Ovary (tissue), 3 donors: ENCODE measurements at regions not wholly inside any gene's neighbourhood (a gene's known extent, or its start where the extent isn't known, plus 50 kb on each side); places are given as distances from the start of the nearest gene placed in this dataset.

Source experiments
- POLR2A ChIP-seq: fragments of 450-650 bp; IDR thresholded peaks from one replicate; pipeline ENCODE4 v1.6.1; 2017; ENCODE audit warnings: antibody characterized with exemption, mild to moderate bottlenecking, moderate library complexity
- TF ChIP-seq, protein P1 (sequence below), 3 donors: fragments of 450-650 bp in 2 of 3; fragments of 200-600 bp in 1 of 3; IDR thresholded peaks; one replicate each; pipeline versions ENCODE4 v1.5.1 to v1.8.0; 2016 to 2022; ENCODE audit warnings: antibody characterized with exemption in 3 of 3, mild to moderate bottlenecking in 1 of 3
- donor health status: DM: no; HTN: no; CAD: no.

DNA sequence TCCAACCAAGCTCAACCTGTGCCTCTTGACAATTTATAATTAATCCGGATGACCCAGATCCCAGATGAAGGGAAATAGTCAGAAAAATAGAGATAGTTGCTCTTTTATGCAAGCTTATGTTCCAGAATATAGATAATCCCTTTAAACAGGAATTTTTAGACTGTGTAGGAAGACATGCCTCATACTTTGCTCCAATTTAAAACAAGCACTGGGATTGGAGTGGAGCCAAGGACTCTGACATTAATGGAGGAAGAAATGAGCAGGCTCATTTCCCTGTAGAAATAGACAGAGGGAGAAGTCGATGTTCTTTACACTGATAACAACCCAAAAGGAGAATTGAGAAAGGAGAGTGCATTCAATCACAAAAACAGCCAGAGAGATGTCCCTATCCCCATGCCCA, 70.1 kb upstream of the LRRC55 start:
- TF ChIP-seq, protein P1, sequence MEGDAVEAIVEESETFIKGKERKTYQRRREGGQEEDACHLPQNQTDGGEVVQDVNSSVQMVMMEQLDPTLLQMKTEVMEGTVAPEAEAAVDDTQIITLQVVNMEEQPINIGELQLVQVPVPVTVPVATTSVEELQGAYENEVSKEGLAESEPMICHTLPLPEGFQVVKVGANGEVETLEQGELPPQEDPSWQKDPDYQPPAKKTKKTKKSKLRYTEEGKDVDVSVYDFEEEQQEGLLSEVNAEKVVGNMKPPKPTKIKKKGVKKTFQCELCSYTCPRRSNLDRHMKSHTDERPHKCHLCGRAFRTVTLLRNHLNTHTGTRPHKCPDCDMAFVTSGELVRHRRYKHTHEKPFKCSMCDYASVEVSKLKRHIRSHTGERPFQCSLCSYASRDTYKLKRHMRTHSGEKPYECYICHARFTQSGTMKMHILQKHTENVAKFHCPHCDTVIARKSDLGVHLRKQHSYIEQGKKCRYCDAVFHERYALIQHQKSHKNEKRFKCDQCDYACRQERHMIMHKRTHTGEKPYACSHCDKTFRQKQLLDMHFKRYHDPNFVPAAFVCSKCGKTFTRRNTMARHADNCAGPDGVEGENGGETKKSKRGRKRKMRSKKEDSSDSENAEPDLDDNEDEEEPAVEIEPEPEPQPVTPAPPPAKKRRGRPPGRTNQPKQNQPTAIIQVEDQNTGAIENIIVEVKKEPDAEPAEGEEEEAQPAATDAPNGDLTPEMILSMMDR (IDR thresholded peaks at IDR 0.05) = no peak
- no peak for TF ChIP-seq POLR2A
